ENCODE measurements at regions not wholly inside any gene's neighbourhood (a gene's known extent, or its start where the extent isn't known, plus 50 kb on each side); places are given as distances from the start of the nearest gene placed in this dataset.

- TF ChIP-seq CTCF (IDR thresholded peaks at IDR 0.05) (no peak), POLR2A (IDR thresholded peaks at IDR 0.05) (no peak)
Measured at GRCh38 chr6:21772884-21773575, 179.5 kb downstream of the SOX4 start.

All from adrenal gland (tissue), 5 donors.